Fibroblast of skin of left biceps (primary cell): ENCODE measurements at regions not wholly inside any gene's neighbourhood (a gene's known extent, or its start where the extent isn't known, plus 50 kb on each side); places are given as distances from the start of the nearest gene placed in this dataset.

Experiments used
- DNase-seq, 2 experiments: peaks; one replicate each; pipeline ENCODE4 v3.0.0-alpha.2; 2013; ENCODE audit warnings: low read depth in 2 of 2

DNA sequence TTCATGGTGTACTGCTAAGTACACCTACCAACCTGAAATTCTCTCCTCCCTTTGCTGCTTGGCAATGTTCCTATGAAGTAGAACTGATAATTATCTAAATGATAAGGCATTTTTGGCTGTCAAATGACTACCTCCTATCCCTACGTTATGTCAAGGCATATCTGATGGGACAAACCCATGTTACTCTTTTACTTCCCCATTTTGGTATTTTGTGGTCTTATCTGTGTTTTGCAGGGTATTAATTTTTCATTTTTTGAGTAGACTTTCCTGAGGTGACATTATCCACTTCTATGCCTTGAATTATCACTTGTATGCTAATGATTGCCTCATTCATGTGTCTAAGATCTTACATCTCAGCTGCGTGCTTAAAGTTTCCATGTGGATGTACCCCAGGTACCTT is 499.6 kb upstream of the B3GALT2 start:
- no peak for DNase-seq

DNA sequence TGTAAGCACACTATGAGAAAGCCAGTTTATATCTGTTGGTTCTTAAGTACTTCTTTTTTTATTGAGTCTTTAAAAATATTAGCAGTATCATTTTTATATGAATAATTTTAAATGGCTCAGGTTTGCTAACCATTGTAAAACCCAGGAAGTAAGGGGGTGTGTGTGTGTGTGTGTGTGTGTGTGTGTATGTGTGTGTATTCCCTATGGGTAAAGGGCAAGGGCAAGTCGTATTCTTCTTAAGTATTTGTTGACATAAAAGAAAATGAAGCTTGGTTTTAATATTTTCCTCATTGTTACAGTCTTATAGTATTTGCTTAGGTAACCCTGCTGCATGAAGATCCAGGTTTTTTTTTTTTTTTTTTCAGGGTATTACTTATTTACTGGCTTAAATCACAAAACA is 495.0 kb upstream of the B3GALT2 start:
- no peak for DNase-seq

DNA sequence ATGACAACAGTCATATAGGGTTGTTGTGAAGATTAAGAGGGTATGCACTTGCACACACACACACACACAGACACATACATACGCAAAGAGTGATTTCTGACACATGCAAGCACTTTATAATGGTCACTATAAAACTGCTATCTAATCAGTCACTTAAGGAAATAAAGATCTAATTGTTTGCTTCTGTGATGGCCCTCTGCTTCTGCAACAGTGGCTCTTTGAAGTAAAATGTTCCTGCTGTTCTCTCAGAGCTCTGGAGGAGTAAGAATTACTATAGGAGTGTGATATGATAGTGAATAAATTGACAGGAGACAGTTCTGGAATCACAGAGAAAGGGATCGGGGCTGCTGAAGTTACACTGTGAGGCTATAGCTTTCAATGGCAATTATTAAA is 494.5 kb upstream of the B3GALT2 start:
- DNase-seq: no peak

DNA sequence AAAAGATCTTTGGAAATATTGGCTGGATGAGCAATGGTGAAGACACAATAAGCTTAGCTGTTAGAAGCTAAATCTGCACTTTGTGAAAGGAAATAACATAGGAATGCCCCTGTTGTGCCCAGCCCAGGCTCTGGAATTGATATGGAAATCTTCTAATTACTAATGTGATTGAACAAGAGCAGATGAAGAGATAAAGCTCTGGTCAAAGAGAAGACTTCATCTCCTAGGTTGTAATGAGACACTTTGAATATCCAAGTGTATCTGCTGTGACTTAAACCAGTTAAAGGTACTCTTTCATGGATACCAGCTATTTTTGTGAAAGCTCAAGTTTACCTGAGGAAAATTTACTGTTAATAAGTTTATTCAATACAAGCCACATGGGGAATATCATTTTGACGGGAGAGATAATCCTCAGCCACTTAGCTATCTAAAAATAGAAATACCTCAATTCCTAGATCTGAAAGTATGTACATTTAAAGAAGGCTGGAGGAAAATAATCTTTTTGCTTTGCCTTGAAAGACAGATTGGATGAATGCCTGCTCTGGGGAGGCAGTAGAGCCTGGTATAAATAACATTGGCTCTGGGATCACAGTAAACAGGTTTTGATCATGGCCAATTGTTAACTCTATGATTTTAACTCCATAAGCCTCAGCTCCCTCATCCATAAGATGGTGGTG is 494.0 kb upstream of the B3GALT2 start:
- DNase-seq: no peak

DNA sequence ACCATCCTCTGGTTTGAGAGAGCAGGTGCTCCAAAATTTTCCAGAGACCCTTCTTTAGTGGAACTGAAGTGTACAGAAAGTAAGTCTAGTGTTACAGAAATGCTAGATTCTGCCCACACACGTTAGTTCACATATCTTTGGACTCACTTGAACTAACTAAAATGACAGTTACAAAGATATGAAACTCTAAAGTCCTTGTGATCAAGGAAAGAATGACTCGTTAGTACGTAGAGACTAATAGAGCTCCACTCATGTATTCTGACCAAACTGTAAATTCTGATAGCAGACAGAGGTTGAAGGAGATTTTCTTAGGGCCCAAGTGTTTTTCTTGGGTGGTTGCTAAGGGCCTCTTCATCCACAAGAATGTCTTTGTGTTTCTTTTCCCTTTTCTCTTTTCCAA is 491.5 kb upstream of the B3GALT2 start:
- DNase-seq: no peak

DNA sequence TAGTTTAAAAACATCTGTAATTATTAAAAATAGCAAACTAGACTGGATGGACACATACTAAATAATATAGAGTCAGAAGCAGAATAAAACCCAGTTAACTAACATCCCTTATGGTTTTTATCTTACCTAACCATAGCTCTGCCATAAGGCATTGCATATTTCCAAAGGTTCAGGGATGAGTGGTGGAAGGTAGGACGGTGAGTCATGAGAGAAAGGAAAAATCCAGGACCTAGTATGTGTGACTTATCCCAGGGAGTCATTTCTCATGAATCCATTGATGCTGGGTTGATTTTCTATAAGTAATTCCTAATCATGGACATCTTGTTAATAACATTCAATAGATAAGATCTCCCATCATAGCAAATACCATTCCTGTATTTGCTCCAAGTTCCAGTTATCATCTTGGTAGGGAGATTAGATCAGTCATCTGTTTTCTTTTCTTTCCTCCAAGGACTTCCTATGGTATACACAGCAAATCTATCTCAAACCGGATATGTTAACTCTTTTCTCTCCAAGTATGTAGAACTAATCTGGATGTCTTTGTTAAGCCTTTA is 490.7 kb upstream of the B3GALT2 start:
- DNase-seq: no peak

DNA sequence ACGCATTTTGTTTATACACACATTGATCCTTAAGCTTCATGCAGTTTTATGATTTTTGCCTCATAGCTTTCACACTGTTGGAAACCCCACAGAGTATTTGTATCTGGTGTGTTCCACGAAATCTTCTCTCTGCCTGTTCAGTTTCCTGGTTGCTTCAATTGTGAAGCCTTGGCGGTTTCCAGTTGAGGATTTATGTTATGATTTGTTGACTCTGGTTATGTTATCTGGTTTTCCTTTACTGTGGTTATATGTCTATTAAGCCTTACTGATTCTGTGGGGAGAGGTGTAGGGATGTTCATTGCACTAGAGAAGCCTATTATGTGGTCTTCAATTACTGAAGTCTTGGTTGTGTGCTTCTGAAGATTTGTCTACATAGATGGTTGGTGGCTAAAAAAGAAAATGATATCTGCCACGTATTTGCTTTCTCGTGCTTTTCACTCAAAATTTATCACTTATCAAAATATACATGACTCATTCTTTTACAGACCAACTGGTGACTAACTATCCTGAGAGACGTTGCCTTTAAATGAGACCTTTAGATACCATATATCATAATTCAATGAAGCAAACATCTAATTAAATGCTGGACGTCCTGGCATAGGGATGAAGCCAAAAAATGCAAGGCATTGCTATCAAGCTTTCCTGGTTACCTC is 488.0 kb upstream of the B3GALT2 start:
- no peak for DNase-seq

DNA sequence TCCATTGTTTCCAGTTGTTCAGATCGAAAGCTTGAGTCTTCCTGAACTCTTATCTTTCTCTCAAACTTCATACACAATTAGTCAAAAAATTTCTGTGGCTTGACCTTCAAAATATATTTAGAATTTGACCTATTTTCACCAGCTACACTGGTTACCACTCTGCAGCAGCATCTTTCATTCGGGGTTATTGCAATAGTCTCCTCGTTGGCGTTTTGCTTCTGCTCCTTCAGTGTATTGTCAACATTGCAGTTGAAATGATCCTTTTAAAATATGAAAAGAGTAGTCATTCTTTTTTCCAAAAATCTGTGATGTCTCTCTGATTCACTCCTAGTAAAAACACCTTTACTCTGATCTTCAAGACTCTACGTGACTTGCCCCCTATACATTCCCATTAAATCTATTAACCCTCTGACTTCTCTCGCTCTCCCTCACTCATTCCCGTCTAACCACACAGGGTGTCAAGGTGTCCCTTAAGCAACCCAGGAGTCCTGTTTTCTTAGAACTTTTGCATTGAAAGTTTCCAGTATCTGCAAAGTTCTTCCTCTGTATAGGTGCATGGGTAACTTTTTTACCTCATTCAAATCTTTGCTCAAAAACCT is 480.2 kb upstream of the B3GALT2 start:
- no peak for DNase-seq

DNA sequence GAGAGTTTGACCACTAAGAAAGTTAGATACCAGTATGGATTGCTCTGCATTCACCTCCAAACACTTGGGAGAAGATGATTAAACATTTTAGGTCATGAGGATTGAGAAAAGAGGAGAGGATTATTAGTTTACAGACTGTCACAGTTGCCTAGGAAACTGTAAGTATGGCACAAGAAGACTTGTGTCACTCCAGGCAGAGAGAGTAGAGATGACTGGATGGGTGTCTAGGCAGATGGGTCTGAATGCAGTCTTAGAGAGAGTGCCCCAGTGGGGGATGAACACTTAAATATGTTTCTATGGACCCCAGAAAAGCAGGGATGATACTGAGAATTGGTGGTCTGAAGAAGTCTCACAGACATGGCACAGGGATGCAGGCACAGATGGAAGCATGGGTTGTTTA is 477.6 kb upstream of the B3GALT2 start:
- no peak for DNase-seq

DNA sequence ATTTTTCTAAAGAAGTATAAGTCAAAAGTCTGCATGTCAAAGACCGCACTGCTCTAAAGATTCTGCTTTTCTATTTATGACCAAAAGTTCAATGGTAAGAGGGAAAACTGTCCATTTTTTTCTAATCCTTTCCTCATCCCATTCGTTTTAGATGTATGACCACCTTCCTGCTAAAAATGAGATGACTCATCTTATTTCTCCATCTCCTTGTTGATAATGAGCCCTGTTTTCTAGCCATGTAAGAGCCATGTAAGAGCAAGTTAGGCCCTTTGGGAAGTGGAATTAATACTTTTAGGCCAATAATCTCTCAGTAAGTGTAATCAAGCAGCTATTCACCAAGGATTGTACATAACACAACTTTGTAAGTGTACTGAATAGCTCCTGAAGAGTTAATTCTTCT is 475.6 kb upstream of the B3GALT2 start:
- no peak for DNase-seq

DNA sequence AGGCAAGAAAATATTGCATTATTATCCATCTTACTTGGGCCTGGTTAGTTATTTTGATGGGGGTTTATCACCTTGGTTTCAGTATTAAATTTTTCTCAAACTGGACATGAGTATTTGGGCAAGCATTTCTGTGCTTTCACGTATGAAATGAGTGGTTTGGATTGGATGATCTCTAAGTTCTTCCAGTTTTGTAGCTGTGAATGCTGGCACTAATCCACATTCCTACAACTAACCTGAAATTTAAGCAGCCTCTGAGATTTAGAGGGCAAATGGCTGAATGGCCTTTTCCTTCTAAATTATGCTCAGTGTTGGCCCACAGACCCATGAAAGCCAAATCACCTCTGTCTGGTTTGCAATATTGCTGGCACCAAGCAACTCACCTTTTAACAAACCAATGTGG is 475.0 kb upstream of the B3GALT2 start:
- DNase-seq: no peak

DNA sequence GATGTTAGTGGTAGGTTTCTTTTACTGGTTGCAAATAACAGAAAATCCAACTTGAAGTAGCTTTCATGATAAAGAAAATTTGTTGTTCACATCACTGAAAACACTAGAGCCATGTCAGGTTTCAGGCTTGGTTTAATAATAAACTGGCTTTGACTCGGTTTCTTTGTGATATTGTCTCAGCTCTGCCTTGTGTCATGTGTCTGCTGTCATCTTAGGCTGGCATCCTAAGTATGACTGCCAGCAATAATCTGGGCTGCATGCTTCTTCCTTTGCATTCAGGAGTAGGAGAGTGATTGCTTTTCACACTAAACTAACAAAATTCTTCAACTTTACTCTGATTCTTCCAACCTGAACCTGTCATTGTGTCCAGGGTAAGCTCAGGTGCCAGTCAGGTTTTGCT is 474.0 kb upstream of the B3GALT2 start:
- no peak for DNase-seq

DNA sequence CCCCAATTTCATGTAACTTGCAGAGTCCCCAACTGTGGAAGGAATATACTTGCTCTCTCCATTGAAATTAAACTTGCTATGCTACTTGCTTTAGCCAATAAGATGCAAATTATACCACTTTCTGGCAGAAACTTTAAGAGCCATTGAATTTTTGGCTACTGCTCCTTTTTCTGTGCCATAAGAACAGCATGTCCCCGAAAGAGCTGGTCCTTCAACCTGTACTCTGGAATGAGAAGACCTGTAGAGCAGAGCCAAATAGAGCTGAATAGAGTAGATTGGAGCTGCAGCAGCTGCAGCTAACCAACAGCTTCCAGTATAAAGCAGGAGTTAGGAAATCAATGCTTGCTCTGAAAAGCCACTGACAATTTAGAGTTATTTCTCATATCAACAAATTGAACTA is 472.3 kb upstream of the B3GALT2 start:
- no peak for DNase-seq

DNA sequence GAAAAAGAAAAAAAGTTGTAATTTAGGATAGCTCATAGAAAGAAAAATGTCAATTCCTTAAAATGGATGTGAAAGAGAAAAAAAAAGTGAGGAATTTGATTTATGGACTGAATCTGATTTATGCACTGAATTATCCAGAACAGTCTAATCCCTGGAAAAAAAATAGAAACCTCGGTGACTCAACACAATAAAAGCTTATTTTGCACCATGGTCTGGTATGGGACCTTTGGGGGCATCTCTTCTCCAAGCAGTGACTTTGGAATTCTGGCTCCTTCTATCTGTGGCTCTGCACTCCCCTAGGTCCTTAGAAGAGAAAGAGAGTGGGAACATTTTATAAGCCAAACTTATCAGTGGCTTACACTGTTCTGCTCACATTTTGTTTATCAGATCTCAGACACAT is 471.7 kb upstream of the B3GALT2 start:
- no peak for DNase-seq

DNA sequence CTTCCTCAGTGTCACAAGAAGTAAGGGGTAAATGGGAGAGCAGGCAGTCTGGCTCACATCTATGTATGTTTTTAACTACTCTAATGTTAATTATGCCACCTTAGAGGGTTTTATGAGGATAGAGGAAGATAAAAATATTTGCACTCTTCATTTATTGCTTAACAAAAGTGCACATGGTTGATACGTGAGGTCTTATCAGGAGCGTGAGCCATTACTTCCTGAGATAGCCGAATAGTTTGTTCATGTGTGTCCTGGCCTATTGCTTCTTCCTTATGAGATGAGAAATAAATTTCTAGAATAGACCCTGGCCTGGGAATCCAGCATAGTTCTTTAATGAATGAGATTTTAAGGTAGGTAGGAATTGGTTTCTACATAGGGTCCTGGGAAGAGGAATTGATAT is 471.1 kb upstream of the B3GALT2 start:
- DNase-seq: no peak

DNA sequence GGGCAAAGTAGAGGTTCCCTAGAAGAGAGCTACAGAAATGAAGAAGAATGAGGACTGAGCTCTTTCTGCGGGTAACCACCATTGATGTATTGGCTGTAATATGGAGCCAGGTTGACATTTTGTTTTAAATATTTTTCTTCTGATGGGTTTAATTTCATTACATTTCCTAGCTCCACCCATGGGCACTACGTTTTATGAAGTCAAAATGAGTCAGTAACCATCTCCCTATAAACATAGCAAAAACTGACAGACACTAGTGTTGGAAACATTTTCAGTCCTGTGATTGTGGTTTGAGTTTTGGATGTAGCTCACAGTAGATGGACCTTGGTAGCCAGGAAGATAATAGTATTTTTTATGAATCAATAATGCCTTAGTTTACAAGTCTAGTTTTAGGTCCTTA is 470.4 kb upstream of the B3GALT2 start:
- no peak for DNase-seq

DNA sequence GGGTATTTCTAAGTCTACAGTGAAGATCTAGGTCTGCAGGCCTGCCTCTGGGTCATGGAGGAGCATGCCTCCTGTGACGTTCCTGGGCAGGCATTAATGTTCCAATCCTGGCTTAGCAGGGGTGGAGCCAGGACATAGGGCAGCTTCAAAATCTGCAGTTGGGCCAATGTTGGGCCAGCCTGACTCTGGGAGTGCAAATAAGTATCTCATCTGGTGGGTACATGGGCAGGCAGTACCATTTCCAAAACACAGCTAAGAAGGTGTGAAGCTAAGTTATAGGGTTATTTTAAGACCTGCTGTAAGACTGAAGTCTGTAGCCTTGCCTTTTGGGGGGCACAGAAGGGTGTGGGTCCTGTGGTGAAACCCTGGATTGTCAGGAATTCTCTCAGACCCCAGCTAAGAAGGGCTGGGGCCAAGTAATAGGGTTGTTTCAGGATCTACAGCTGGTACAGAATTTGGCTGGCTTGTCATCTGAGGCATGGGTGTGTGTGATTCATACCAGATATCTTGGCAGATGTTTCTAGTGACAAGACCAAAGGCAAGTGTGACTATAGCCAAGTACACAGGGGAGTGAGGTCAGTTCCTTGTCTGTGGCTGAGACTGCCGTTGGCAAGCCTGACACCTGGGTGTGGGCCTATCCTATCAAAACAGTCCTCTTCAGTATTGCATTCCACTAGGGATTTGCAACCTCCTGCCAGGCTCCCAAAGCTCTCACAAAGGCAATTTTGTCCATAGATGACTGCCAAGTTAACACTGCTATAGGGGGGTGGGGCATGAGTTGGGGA is 468.7 kb upstream of the B3GALT2 start:
- no peak for DNase-seq

DNA sequence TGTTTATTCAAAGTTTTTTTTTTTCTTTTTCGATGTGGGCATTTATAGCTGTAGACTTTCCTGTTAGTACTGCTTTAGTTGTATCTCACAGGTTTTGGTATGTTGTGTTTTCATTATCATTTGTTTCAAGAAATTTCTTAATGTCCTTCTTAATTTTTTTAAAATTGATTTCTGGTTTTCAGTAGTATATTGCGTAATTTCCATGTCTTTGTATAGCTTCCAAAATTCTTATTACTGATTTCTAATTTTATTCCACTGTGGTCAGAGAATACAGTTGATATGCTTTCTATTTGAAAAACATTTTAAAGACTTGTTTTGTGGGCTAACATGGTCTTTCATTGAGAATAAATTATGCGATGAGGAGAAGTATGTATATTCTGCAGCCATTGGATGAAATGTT is 463.2 kb upstream of the B3GALT2 start:
- no peak for DNase-seq

DNA sequence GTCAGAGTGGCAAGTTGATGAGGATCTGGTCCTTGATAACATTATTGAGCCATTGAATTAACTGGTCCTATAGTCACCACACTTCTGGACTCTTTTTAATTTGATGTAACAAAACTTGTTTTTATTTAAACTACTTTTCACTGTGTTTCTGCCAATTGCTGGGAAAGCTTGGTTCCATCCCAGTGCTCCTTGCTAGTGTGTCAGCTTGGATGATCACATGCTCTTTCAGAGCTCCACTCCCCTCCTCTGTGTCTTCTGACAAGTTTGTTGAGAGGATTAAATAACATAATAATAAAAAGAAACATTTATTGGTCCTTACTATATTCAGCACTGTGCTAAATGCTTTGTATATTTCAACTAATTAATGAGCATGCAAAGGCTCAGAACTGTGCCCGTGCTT is 448.5 kb upstream of the B3GALT2 start:
- DNase-seq: no peak

DNA sequence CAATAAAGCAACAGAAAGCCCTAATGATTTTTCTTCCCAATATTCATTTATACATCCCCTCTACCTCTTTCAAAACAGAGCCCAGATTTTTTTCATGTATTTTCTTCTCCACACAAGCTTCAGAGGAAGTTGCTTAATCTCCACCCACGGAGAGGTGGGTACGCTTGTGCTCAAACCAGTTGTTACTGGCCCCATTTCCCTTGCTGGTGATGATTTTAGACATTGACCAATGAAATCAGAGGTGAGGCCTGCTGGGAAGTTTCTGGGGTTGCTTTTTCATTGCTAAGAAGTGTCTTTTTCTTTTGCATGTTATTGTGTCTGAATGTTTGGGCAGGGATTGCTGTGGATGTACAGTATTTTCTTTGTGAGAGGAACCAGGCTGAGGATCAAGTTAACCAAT is 448.1 kb upstream of the B3GALT2 start:
- no peak for DNase-seq

DNA sequence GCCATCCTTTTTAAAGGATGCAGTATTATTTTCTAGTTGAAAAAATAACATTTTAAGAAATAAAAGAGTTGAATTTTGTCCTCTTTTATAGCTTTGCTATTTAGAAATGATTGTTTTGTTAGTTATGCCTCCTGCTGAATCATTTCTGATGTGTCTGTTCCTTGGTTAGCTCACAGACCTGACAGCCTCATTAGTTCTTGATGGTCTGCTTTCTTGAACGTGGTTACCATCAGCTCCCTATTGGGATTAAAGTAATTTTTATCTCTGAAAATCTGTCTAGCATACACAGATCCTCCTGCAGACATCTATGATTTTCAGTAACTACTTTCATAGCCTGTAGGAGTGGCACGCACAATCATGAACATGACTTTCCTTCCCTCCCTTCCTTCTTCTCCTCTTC is 447.6 kb upstream of the B3GALT2 start:
- no peak for DNase-seq

DNA sequence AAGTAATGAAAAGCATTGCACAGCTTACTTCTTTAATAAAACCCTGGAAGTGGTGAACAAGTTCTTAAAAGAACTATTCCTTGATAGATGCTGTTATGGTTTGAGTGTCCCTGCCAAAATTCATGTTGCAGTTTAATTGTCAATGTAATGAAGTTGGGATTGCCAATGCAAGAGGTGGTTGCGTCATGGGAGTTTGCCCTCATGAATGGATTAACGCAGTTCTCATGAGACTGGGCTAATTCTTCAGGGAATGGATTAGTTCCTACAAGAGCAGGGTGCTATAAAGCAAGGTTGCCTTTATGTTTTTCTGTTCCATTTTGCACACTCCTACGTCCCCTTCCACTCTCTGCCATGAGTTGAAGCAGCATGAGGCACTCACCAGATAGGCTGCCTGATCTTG is 446.7 kb upstream of the B3GALT2 start:
- no peak for DNase-seq

DNA sequence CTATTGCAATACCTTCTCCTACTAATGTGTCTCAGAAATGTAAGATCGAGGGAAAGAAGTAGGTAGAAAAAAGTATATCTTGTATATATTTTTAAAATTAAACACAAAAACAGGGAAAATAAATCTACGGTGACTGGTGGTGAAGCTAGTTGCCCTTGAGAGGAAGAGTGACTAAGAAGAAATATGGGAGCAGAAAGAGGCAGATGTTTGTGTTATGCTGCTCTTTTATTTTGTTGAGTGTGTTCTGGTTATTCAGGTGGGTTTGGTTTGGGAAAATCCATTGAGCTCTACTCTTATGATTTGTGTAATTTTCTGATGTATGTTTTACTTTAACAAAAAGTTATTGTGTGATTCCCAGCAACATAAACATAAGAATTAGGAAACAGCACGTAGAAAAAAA is 444.9 kb upstream of the B3GALT2 start:
- DNase-seq: no peak
